HG03175 (cell line): ENCODE measurements at regions not wholly inside any gene's neighbourhood (a gene's known extent, or its start where the extent isn't known, plus 50 kb on each side); places are given as distances from the start of the nearest gene placed in this dataset.

Experiments
- ATAC-seq: cut with Tn5 transposase; IDR thresholded peaks from one replicate; pipeline ENCODE4 v1.9.1; 2021; ENCODE audit warnings: mild to moderate bottlenecking, moderate library complexity; ENCODE audit not compliant: unreplicated experiment

GRCh38 chr2:173629076-173629475, 274.4 kb downstream of the CDCA7 start:
- ATAC-seq, result no peak

- ATAC-seq, result no peak
These were observed 275.9 kb downstream of the CDCA7 start for GRCh38 chr2:173630425-173631126.

GRCh38 chr2:173631127-173631460, 276.4 kb downstream of the CDCA7 start:
- ATAC-seq, result no peak

GRCh38 chr2:173644146-173644545, 289.5 kb downstream of the CDCA7 start:
- ATAC-seq, result no peak

GRCh38 chr2:173647681-173648311, 293.1 kb downstream of the CDCA7 start:
- no peak for ATAC-seq

GRCh38 chr2:173648816-173649215, 294.1 kb downstream of the CDCA7 start:
- no peak for ATAC-seq

- no peak for ATAC-seq
These were observed 295.0 kb downstream of the CDCA7 start for GRCh38 chr2:173649527-173650219.

GRCh38 chr2:173651891-173652290, 297.2 kb downstream of the CDCA7 start:
- ATAC-seq, result no peak

GRCh38 chr2:173652311-173652710, 297.6 kb downstream of the CDCA7 start:
- no peak for ATAC-seq

GRCh38 chr2:173652767-173653431, 298.2 kb downstream of the CDCA7 start:
- ATAC-seq, result no peak

- no peak for ATAC-seq
These were observed 298.7 kb downstream of the CDCA7 start for GRCh38 chr2:173653432-173653805.

GRCh38 chr2:173654161-173654895, 299.7 kb downstream of the CDCA7 start:
- ATAC-seq, result no peak

- no peak for ATAC-seq
These were observed 300.2 kb downstream of the CDCA7 start for GRCh38 chr2:173654896-173655265.

- ATAC-seq, result no peak
These were observed 301.4 kb downstream of the CDCA7 start for GRCh38 chr2:173656086-173656485.

- no peak for ATAC-seq
These were observed 303.5 kb downstream of the CDCA7 start for GRCh38 chr2:173657996-173658717.

GRCh38 chr2:173658946-173659371, 304.3 kb downstream of the CDCA7 start:
- ATAC-seq, result no peak

GRCh38 chr2:173659509-173659908, 304.8 kb downstream of the CDCA7 start:
- ATAC-seq, result no peak

GRCh38 chr2:173661586-173661985, 303.6 kb downstream of the SP3 start:
- no peak for ATAC-seq

- no peak for ATAC-seq
These were observed 301.8 kb downstream of the SP3 start for GRCh38 chr2:173663353-173663752.

GRCh38 chr2:173663835-173664512, 301.2 kb downstream of the SP3 start:
- ATAC-seq, result no peak
